BE2C (cell line): ENCODE measurements at regions not wholly inside any gene's neighbourhood (a gene's known extent, or its start where the extent isn't known, plus 50 kb on each side); places are given as distances from the start of the nearest gene placed in this dataset.

Experiments used
- DNase-seq: peaks from one replicate; pipeline ENCODE4 v3.0.0-alpha.2; 2020
- H3K27me3 ChIP-seq: fragments of 250-450 bp; sonication (Bioruptor Pico); 2 replicates; pipeline ENCODE4 v1.5.1; 2020; ENCODE audit warnings: mild to moderate bottlenecking
- H3K36me3 ChIP-seq: fragments of 250-450 bp; sonication (Bioruptor Pico); 2 replicates; pipeline ENCODE4 v1.5.1; 2020; ENCODE audit warnings: mild to moderate bottlenecking
- H3K4me1 ChIP-seq: fragments of 250-450 bp; sonication (Bioruptor Pico); 2 replicates; pipeline ENCODE4 v1.5.1; 2020
- H3K4me3 ChIP-seq: 2 replicates; pipeline ENCODE4 v1.5.1; 2011; ENCODE audit warnings: low read depth, low read length
- H3K9me3 ChIP-seq: fragments of 250-450 bp; sonication (Bioruptor Pico); 2 replicates; pipeline ENCODE4 v1.5.1; 2020
- TF ChIP-seq, protein P1 (sequence below): IDR thresholded peaks from 2 replicates; pipeline ENCODE4 v1.5.1; 2012; ENCODE audit warnings: mild to moderate bottlenecking, low read depth, low read length

DNA sequence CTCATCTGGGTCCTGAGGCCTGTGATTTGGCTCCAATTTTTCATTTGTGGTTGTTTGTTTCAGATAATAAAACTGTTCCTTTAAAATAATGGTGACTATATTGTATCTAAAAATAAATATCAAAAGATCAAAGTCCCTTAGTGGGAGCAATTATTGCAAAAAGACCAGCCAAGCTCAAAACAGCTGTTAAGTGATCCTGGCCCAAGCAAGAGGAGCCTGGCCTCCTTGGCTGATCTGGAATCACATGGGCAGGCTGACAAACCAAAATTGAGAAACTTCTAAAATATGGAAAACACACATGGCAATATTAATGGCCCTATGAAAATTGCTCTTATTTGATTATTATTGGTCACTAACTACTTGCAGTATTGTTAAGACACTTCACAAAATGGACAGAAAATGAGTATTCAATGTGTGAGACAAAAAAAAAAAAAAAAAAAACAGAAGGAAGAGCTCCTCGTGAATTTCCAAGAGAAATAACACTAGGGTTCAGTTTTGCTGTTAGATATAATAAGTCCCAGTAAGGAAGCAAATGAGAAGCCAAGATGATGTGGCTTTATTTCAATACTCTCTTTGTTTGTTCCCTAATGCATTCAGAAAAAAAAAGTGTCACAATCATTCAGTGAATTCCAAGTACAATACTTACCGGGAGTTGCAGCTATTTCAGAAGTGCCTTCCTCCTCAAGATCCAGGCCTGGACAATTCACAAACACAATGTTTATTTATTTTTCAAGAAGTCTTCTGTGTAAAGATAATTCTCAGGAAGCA lies 105.1 kb downstream of the SEC16B start:
- DNase-seq: no peak
- Histone ChIP-seq H3K4me3 (no peak overlapping the region), H3K27me3 (no peaks in the 10 kb centered on the region), H3K4me1 (no peaks in the 10 kb centered on the region), H3K36me3 (no peaks in the 10 kb centered on the region), H3K9me3 (no peaks in the 10 kb centered on the region)
- TF ChIP-seq, protein P1, sequence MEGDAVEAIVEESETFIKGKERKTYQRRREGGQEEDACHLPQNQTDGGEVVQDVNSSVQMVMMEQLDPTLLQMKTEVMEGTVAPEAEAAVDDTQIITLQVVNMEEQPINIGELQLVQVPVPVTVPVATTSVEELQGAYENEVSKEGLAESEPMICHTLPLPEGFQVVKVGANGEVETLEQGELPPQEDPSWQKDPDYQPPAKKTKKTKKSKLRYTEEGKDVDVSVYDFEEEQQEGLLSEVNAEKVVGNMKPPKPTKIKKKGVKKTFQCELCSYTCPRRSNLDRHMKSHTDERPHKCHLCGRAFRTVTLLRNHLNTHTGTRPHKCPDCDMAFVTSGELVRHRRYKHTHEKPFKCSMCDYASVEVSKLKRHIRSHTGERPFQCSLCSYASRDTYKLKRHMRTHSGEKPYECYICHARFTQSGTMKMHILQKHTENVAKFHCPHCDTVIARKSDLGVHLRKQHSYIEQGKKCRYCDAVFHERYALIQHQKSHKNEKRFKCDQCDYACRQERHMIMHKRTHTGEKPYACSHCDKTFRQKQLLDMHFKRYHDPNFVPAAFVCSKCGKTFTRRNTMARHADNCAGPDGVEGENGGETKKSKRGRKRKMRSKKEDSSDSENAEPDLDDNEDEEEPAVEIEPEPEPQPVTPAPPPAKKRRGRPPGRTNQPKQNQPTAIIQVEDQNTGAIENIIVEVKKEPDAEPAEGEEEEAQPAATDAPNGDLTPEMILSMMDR: no peak

DNA sequence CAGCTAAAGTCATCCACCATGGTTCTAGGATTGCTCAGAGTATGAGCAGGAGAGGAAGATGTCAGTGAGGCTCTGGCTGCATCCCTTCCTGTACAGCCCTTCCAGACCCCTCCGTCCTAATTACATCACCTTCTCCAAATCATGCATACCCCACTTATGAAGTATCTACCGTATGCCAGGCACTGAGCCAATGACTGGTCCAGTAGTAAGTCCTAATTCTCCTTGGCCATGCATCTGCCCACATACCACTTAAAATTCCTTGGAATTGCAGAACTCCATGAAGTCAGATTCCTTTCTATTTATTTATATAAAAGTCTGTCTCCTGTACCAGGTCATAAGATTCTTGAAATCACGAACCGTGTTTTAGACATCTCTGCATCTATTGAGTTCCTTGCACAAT lies 106.1 kb downstream of the SEC16B start:
- no peaks in the 10 kb centered on the region for H3K4me1 ChIP-seq
- no peaks in the 10 kb centered on the region for H3K9me3 ChIP-seq
- TF ChIP-seq, protein P1: no peak
- no peaks in the 10 kb centered on the region for H3K27me3 ChIP-seq
- H3K36me3 ChIP-seq: no peaks in the 10 kb centered on the region
- no peak overlapping the region for H3K4me3 ChIP-seq
- DNase-seq: no peak

DNA sequence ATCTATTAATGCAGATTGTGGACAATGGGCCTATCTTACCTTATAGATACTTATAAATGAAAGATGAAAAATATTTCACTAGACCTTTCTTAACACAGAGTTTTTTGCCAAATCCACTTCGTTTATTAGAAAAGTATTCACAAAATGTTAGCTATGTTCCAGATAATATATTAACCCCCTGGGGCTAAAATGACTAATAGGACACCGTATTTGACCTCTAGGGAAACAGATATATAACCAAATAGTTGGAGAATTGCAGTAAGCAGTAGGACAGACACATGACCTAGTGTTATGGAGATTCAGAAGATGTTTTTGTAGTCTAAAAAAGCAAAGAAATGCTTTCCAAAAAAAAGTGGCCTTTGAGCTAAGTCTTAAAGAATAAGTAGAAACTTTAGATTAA lies 106.9 kb downstream of the SEC16B start:
- no peak for DNase-seq
- H3K27me3 ChIP-seq: no peaks in the 10 kb centered on the region
- no peak overlapping the region for H3K4me3 ChIP-seq
- TF ChIP-seq, protein P1: no peak
- H3K9me3 ChIP-seq: no peaks in the 10 kb centered on the region
- no peaks in the 10 kb centered on the region for H3K36me3 ChIP-seq
- H3K4me1 ChIP-seq: no peaks in the 10 kb centered on the region

DNA sequence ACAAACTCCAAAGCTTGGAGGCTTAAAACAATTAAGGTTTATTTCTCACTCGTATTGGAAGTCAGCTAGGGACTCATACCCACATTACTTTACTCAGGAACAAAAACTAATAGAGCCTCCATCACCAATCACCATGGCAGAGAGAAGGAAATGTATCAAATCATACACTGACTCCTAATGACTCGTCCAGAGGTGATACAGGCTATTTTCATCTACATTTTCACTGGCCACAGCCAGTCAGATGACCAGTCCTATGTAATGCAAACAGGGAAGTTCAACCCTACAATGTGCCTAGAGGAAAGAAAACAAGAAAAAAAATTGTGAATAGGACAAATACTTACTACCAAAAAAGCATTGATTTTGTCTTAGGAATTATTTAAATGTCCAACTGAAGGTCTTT lies 110.3 kb downstream of the SEC16B start:
- Histone ChIP-seq H3K27me3 (no peaks in the 10 kb centered on the region), H3K4me3 (no peak overlapping the region), H3K4me1 (no peaks in the 10 kb centered on the region), H3K36me3 (no peaks in the 10 kb centered on the region), H3K9me3 (no peaks in the 10 kb centered on the region)
- no peak for DNase-seq
- TF ChIP-seq, protein P1: no peak

DNA sequence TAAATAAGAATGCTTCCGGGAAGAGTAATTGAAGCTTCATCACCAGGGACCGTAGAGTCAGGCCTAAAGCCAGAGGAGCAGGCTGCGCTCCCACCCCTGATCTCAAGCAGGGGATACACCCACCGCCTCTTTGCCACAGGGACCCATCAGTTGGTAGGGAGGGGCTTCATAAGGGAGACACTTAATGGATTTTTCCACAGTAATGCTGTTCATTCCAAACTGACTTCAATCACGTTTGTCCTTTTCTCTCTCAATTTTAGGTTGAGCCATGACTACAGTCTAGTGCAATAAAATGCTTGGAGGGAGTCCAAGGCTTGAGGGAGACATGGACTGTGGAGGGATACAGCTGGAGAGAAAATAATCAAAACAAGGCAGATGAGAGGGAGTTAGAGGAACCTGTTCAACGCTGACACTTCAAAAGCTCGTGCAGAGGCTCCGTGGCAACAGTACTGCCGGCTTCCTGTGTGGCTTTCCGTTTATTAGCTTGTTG lies 111.5 kb downstream of the SEC16B start:
- no peak for DNase-seq
- Histone ChIP-seq H3K36me3 (no peaks in the 10 kb centered on the region), H3K4me3 (no peak overlapping the region), H3K27me3 (no peaks in the 10 kb centered on the region), H3K4me1 (no peaks in the 10 kb centered on the region), H3K9me3 (no peaks in the 10 kb centered on the region)
- TF ChIP-seq, protein P1: no peak

DNA sequence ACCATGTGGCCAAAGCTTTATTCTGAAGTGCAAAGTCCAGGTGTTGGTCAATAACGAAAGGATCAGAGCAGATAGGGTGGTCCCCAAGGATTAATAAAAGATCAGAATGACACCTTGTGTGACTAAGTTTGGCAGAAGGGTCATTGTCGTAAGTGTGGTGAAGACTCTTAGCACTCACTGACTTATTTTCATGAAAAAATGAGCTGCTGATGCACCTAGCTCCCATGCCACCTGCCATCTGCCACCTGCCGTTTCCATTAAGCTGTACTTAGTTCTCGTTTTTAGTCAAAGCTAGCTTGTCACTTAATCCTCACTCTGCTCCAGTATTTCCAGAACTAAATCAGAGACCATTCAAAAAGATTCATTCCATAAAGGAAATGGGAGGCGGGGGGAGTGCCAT lies 112.6 kb downstream of the SEC16B start:
- H3K4me3 ChIP-seq: no peak overlapping the region
- no peaks in the 10 kb centered on the region for H3K36me3 ChIP-seq
- TF ChIP-seq, protein P1: no peak
- no peaks in the 10 kb centered on the region for H3K9me3 ChIP-seq
- no peaks in the 10 kb centered on the region for H3K27me3 ChIP-seq
- no peaks in the 10 kb centered on the region for H3K4me1 ChIP-seq
- no peak for DNase-seq
